ENCODE measurements at regions not wholly inside any gene's neighbourhood (a gene's known extent, or its start where the extent isn't known, plus 50 kb on each side); places are given as distances from the start of the nearest gene placed in this dataset.
"Not testable (repeated sequence)": the region's sequence is repeated elsewhere in the genome, so short reads cannot be mapped to it uniquely, and the experiment has no call there.

DNA sequence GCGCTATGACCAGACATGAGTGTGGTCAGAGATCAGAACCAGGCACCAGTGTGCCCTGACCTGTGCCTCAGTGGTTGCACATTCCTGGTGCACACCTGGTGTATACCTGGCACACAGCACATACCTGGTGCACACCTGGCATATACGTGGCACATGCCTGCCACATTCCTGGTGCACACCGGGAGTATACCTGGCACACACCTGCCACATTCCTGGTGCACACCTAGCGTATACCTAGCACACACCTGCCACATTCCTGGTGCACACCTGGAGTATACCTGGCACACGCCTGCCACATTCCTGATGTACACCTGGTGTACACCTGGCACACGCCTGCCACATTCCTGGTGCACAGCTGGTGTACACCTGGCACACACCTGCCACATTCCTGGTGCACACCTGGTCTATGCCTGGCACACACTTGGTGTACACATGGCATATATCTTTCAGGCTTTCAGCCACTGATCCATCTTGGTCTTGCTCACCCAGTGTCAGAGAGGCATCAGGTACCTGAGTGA lies 61.3 kb upstream of the ADGRL1 start:
- H3K9me3 ChIP-seq = no peaks in the 10 kb centered on the region
- ATAC-seq = no peak
- no peaks in the 10 kb centered on the region for H3K36me3 ChIP-seq
- no peak overlapping the region for H3K4me3 ChIP-seq
- H3K27ac ChIP-seq = no peak overlapping the region
- H3K27me3 ChIP-seq = peaks cover 39% of the 10 kb centered on the region
- TF ChIP-seq, protein P1, sequence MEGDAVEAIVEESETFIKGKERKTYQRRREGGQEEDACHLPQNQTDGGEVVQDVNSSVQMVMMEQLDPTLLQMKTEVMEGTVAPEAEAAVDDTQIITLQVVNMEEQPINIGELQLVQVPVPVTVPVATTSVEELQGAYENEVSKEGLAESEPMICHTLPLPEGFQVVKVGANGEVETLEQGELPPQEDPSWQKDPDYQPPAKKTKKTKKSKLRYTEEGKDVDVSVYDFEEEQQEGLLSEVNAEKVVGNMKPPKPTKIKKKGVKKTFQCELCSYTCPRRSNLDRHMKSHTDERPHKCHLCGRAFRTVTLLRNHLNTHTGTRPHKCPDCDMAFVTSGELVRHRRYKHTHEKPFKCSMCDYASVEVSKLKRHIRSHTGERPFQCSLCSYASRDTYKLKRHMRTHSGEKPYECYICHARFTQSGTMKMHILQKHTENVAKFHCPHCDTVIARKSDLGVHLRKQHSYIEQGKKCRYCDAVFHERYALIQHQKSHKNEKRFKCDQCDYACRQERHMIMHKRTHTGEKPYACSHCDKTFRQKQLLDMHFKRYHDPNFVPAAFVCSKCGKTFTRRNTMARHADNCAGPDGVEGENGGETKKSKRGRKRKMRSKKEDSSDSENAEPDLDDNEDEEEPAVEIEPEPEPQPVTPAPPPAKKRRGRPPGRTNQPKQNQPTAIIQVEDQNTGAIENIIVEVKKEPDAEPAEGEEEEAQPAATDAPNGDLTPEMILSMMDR (IDR thresholded peaks at IDR 0.05) = no peak
- no peak for TF ChIP-seq POLR2A (IDR thresholded peaks at IDR 0.05)
- no peak for TF ChIP-seq POLR2AphosphoS5 (IDR thresholded peaks at IDR 0.05)
- no peak for TF ChIP-seq EP300 (IDR thresholded peaks at IDR 0.05)
- H3K4me1 ChIP-seq = peaks cover 0 to 8% (median 3%) of the 10 kb centered on the region in 3 donors
- 80 to 87% methylated on average over 2 to 4 of the region's 6 CpGs for WGBS, 2 donors (ENCODE audit: low coverage in 1 of 2)

DNA sequence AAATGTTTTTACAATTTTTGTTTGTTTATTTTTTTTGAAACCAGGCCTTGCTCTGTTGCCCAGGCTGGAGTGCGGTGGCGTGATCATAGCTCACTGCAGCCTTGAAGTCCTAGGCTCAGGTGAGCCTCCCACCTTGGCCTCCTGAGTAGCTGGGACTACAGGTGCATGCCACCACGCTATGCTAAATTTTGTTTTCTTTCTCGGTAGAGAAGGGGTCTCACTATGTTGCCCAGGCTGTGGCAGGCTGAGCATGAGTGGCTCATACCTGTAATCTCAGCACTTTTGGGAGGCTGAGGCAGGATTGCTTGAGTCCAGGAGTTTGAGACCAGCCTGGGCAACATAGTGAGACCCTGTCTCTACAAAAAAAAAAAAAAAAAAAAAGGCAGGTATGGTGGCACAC lies 60.2 kb upstream of the ADGRL1 start:
- not testable (repeated sequence) for H3K27ac ChIP-seq, H3K36me3 ChIP-seq, ATAC-seq, H3K9me3 ChIP-seq, H3K4me1 ChIP-seq
- Histone ChIP-seq H3K4me3 (peak overlapping the region in 1 of 2 donors; percentile 31), H3K27me3 (peaks cover 30% of the 10 kb centered on the region)
- WGBS, 2 donors (ENCODE audit: low coverage in 1 of 2) = 90% methylated on average over 3 of the region's 4 CpGs; no CpG with 5 or more reads in 1 of the 2 donors

DNA sequence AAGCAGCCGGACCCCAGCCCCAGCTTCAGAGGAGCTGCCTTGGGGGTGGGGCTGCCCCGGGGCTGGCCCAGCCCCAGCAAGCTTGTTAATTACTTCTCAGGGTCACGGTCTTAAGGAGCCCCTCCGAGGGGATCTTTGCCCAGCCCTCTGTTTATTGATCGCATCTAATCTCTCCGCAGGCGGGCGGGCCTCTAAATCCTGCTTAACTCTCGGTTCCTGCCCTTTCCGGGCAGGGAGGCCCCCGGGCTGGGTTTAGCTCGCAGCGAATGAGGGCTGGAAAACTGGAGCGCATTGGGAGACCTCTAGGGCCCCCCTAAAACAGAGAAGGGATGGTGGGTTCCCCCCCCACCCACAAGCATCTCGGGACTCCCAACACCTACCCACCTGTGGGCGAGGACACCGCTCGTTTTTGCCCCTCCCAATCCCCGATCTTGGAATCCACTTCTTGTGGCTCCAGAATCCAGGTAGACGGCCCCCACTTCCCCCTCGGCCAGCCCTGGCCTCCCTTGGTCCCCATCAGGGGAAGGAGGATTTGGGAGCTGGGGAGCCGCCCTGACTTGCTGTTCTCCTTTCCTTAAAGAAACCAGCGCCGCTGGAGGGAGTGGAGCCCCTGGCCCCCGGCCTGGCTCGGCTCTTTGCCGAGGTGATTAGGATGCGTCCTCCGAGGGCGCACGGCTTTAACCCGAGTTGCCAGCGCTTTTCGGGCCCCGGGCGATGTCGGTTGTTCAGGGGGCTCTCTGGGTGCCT lies 59.5 kb upstream of the ADGRL1 start:
- H3K27ac ChIP-seq = no peak overlapping the region
- H3K27me3 ChIP-seq = peaks cover 29% of the 10 kb centered on the region
- H3K9me3 ChIP-seq = no peaks in the 10 kb centered on the region
- peak overlapping the region in 1 of 2 donors; percentile 31 for H3K4me3 ChIP-seq
- H3K4me1 ChIP-seq = peaks cover 0 to 8% (median 3%) of the 10 kb centered on the region in 3 donors
- no peak for ATAC-seq
- H3K36me3 ChIP-seq = no peaks in the 10 kb centered on the region
- WGBS, 2 donors (ENCODE audit: low coverage in 1 of 2) = 0 to 18% methylated on average over 3 to 6 of the region's 37 CpGs
- TF ChIP-seq EP300 (IDR thresholded peaks at IDR 0.05) (no peak), POLR2A (IDR thresholded peaks at IDR 0.05) (no peak), POLR2AphosphoS5 (IDR thresholded peaks at IDR 0.05) (no peak)
- TF ChIP-seq, protein P1 (IDR thresholded peaks at IDR 0.05) = no peak

DNA sequence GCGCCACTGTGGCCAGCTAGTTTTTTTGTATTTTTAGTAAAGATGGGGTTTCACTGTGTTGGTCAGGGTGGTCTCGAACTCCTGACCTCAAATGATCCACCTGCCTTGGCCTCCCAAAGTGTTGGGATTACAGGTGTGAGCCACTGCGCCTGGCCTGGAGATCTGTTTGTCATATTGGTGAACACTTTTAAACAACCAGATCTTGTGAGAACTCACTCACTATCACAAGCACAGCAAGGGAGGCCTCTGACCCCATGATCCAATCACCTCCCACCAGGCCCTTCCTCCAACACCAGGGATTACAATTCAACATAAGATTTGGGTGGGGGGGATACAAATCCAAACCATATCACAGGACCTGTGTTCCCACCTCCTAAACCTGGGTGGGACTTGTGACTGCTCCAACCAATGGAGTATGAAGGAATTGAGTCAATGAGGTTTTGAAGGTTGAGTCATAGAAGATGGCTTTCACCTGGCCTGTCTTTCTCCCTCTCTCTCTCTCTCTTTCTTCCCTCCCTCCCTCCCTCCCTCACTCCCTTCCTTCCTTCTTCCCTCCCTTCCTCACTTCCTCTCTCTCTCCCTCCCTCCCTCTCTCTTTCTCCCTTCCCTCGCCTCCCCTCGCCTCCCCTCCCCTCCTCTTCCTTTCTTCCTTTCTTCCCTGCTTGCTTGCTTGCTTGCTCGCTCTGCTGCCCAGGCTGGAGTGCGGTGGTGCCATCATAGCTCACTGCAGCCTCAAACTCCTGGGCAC lies 50.1 kb upstream of the ADGRL1 start:
- not testable (repeated sequence) for H3K27me3 ChIP-seq, ATAC-seq, H3K9me3 ChIP-seq, H3K4me1 ChIP-seq, H3K36me3 ChIP-seq, H3K27ac ChIP-seq, H3K4me3 ChIP-seq
- WGBS, 2 donors (ENCODE audit: low coverage in 1 of 2) = 57 to 80% methylated on average over 2 to 4 of the region's 7 CpGs

All from gastroesophageal sphincter (tissue), 4 donors.